Spinal cord (tissue), 9 donors: ENCODE measurements at regions not wholly inside any gene's neighbourhood (a gene's known extent, or its start where the extent isn't known, plus 50 kb on each side); places are given as distances from the start of the nearest gene placed in this dataset.

Source experiments
- DNase-seq, 6 donors: peaks; one replicate each; pipeline versions ENCODE4 v3.0.0 to v3.0.0-alpha.2; 2013 to 2015; ENCODE audit warnings: low spot score in 6 of 6, low read depth in 4 of 6
- H3K27ac ChIP-seq: one replicate; pipeline ENCODE4 v1.5.1; 2013; ENCODE audit warnings: low read depth, low read length, control low read depth
- H3K27me3 ChIP-seq: one replicate; pipeline ENCODE4 v1.6.1; 2013; ENCODE audit warnings: low read length; ENCODE audit not compliant: control insufficient read depth, insufficient read depth
- H3K36me3 ChIP-seq: one replicate; pipeline ENCODE4 v1.6.1; 2013; ENCODE audit warnings: low read length; ENCODE audit not compliant: control insufficient read depth, insufficient read depth
- H3K4me1 ChIP-seq: one replicate; pipeline ENCODE4 v1.6.1; 2013; ENCODE audit warnings: low read length; ENCODE audit not compliant: control insufficient read depth, insufficient read depth
- H3K4me3 ChIP-seq: one replicate; pipeline ENCODE4 v1.5.1; 2013; ENCODE audit warnings: low read depth, low read length, control low read depth
- H3K9me3 ChIP-seq: one replicate; pipeline ENCODE4 v1.6.1; 2013; ENCODE audit warnings: low read length; ENCODE audit not compliant: control insufficient read depth, insufficient read depth
- WGBS: methylation state at CpG from one replicate; pipeline ENCODE4 v1.1.5; 2013; ENCODE audit warnings: missing lambda C conversion rate; ENCODE audit not compliant: insufficient coverage; 5-methylcytosine and 5-hydroxymethylcytosine counted together
- donor health status: healthy.

GRCh38 chr16:63527404-63527803 lies 1491.2 kb upstream of the CDH8 start:
- Histone ChIP-seq H3K36me3 (no peaks in the 10 kb centered on the region), H3K27ac (no peak overlapping the region), H3K4me3 (no peak overlapping the region), H3K4me1 (no peaks in the 10 kb centered on the region), H3K27me3 (no peaks in the 10 kb centered on the region), H3K9me3 (no peaks in the 10 kb centered on the region)
- DNase-seq: no peak
- WGBS: no CpG with 5 or more reads among the region's 3 CpGs

- Histone ChIP-seq H3K36me3 (no peaks in the 10 kb centered on the region), H3K9me3 (no peaks in the 10 kb centered on the region), H3K27me3 (no peaks in the 10 kb centered on the region), H3K4me1 (no peaks in the 10 kb centered on the region), H3K4me3 (no peak overlapping the region), H3K27ac (no peak overlapping the region)
- DNase-seq: peak in 2 of 6 donors; percentile 19 to 27
- WGBS: no CpG with 5 or more reads among the region's 4 CpGs
Observed at GRCh38 chr16:63516394-63516793, 1480.2 kb upstream of the CDH8 start.

DNA sequence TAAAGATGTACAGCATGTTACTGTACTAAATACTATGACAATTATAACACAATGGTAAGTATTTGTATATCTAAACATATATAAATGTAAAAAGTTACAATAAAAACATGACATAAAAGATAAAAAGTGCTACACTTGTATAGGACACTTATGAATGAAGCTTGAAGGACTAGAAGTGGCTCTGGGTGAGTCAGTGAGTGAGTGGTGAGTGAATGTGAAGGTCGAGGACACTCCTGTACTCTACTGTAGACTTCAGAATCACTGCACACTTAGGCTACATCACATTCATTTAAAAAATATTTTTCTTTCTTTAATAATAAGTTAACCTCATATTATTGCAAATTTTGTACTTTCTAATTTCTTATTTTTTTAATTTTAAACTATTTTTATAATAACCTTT lies 1476.7 kb upstream of the CDH8 start:
- no CpG with 5 or more reads among the region's 1 CpG for WGBS
- no peaks in the 10 kb centered on the region for H3K9me3 ChIP-seq
- H3K4me1 ChIP-seq: no peaks in the 10 kb centered on the region
- H3K4me3 ChIP-seq: no peak overlapping the region
- H3K27me3 ChIP-seq: no peaks in the 10 kb centered on the region
- no peaks in the 10 kb centered on the region for H3K36me3 ChIP-seq
- DNase-seq: no peak
- H3K27ac ChIP-seq: no peak overlapping the region

DNA sequence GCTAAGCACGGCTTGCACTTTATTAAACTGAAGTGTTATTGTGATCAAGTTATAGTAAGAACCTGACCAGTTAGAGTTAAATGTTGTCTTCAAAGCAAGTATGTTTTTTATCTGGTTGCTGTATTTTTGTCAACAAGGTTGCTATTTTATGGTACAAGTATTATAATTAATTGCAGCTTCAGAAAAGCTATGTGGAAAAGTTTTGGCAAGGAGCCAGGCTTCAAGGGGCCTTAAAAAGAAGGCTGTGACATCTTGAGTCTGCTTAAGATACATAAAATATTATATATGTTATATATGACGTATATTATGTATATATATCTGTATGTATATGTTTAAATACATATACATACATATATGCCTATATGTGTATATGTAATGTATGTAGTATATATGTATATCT lies 1461.2 kb upstream of the CDH8 start:
- DNase-seq: no peak
- Histone ChIP-seq H3K4me3 (no peak overlapping the region), H3K27ac (no peak overlapping the region), H3K4me1 (no peaks in the 10 kb centered on the region), H3K27me3 (no peaks in the 10 kb centered on the region), H3K9me3 (no peaks in the 10 kb centered on the region), H3K36me3 (no peaks in the 10 kb centered on the region)
- WGBS: 83% methylated on average over 1 of the region's 2 CpGs

DNA sequence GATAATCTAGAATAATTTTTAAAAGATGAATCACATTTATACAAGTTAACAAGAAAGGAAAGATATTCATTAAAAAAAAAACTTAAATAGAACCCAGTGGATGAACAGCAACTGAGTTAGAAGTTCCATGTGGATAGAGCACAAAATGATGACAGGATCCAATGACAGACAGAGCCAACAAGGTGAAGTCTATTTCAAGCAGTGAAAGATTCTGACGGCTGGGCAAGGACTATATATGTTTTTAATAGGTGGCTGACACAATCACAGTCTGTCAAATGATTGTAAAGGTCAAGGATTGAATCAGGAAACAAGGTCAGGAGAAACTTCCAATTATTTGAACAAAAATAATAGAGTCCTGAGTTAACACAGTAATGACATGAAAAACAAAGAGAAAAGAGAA lies 1460.0 kb upstream of the CDH8 start:
- WGBS: 40% methylated on average over 1 of the region's 1 CpG
- Histone ChIP-seq H3K9me3 (no peaks in the 10 kb centered on the region), H3K36me3 (no peaks in the 10 kb centered on the region), H3K4me1 (no peaks in the 10 kb centered on the region), H3K27me3 (no peaks in the 10 kb centered on the region), H3K27ac (no peak overlapping the region), H3K4me3 (no peak overlapping the region)
- DNase-seq: no peak

DNA sequence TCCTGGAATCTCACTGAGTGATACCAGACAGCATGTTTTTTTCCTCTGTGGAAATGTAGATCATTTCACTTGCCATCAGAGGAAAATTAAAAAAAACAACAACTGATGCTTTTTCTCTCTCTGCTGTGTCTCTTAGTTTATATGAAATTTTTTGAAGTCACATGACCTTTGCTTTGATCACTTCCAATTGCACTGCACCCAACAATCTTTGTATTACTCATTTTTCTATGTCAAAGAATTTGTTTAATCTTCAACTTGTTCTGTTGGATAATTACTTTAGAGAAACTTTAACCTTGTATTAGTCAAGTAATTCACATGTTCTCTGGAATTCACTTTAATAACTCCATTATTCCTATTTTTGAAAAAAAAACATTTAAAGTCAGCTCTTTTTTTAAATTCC lies 1452.7 kb upstream of the CDH8 start:
- H3K4me3 ChIP-seq: no peak overlapping the region
- H3K4me1 ChIP-seq: no peaks in the 10 kb centered on the region
- H3K36me3 ChIP-seq: no peaks in the 10 kb centered on the region
- H3K27me3 ChIP-seq: no peaks in the 10 kb centered on the region
- no peak overlapping the region for H3K27ac ChIP-seq
- DNase-seq: no peak
- no peaks in the 10 kb centered on the region for H3K9me3 ChIP-seq

- no peaks in the 10 kb centered on the region for H3K9me3 ChIP-seq
- H3K4me1 ChIP-seq: no peaks in the 10 kb centered on the region
- DNase-seq: no peak
- no peaks in the 10 kb centered on the region for H3K27me3 ChIP-seq
- no peaks in the 10 kb centered on the region for H3K36me3 ChIP-seq
- H3K27ac ChIP-seq: no peak overlapping the region
- no peak overlapping the region for H3K4me3 ChIP-seq
Observed at GRCh38 chr16:63481060-63481459, 1444.8 kb upstream of the CDH8 start.

DNA sequence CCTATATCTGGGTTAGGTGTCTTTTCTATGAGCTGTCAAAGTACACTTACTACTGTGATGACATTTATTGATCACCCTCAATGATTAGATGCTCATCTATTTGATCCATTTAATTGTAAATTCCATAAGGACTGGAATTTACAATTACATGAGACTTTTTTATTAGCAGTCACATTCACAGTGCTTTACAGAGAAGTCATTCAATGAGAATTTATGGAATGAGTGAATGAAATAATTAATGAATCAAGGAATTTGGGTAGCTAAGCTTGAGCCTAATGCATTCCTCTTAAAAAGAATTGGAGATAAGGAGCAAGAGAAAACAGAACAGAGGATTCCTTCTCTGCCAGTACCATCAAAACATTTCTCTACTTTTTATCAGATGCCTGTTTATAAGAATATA lies 1437.5 kb upstream of the CDH8 start:
- H3K4me1 ChIP-seq: no peaks in the 10 kb centered on the region
- no peak overlapping the region for H3K27ac ChIP-seq
- DNase-seq: no peak
- H3K27me3 ChIP-seq: no peaks in the 10 kb centered on the region
- no peak overlapping the region for H3K4me3 ChIP-seq
- H3K36me3 ChIP-seq: no peaks in the 10 kb centered on the region
- H3K9me3 ChIP-seq: no peaks in the 10 kb centered on the region

DNA sequence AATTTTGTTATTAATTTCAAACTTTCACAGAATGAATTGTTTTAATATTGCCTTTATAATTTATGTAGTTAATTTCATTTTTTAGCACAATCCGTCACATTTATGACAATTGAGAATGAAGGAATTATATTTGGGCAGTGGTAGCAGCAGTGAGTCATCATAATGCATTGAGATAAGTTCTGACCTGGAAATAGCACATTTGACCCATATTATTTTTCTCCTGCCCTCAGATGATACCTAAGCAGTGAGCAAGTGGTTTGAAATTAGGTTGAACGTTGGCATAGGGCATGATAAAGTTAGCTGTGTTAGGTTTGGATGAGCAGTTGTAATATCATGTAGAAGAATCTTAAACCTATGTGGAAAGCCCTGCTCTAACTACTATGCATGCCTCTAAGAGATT lies 1431.3 kb upstream of the CDH8 start:
- no peak overlapping the region for H3K27ac ChIP-seq
- WGBS: no CpG with 5 or more reads among the region's 2 CpGs
- no peaks in the 10 kb centered on the region for H3K36me3 ChIP-seq
- H3K4me3 ChIP-seq: no peak overlapping the region
- no peaks in the 10 kb centered on the region for H3K9me3 ChIP-seq
- no peaks in the 10 kb centered on the region for H3K4me1 ChIP-seq
- DNase-seq: no peak
- no peaks in the 10 kb centered on the region for H3K27me3 ChIP-seq

DNA sequence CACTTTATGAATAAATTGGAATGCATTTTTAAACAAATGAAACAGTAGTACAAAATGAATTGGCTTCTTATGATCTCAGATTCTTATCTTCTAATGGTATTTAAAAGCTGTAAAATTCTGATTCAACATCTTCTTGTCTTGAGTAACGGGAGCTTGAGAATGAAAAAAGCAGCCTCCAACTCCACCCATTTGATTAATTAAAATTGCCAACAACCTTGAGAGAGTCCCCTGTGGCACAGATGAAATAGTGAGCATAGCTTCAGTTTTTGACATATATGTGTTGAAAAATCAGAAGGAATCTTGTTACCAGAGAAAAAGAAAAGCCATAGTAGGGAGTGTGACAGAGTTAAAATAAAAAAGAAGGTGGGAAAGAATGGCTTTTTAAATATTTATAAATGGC lies 1426.1 kb upstream of the CDH8 start:
- no CpG with 5 or more reads among the region's 1 CpG for WGBS
- Histone ChIP-seq H3K4me3 (no peak overlapping the region), H3K36me3 (no peaks in the 10 kb centered on the region), H3K27ac (no peak overlapping the region), H3K9me3 (no peaks in the 10 kb centered on the region), H3K4me1 (no peaks in the 10 kb centered on the region), H3K27me3 (no peaks in the 10 kb centered on the region)
- DNase-seq: peak in 1 of 6 donors; percentile 8
